Gastrocnemius medialis (tissue), 4 donors: ENCODE measurements at regions not wholly inside any gene's neighbourhood (a gene's known extent, or its start where the extent isn't known, plus 50 kb on each side); places are given as distances from the start of the nearest gene placed in this dataset.

Experiments used
- CTCF ChIP-seq, 5 experiments: fragments of 450-650 bp in 3 of 5; fragments of 200-600 bp in 2 of 5; sonication (generic) in 2 of 5; IDR thresholded peaks in 4 of 5; conservative IDR thresholded peaks in 1 of 5; 1 replicate in 4 of 5; 2 replicates in 1 of 5; pipeline ENCODE4 v1.5.1; 2016 to 2019; ENCODE audit warnings: antibody characterized with exemption in 5 of 5, mild to moderate bottlenecking in 3 of 5, moderate library complexity in 3 of 5
- POLR2A ChIP-seq, 2 donors: fragments of 450-650 bp; IDR thresholded peaks; one replicate each; pipeline ENCODE4 v1.6.1; 2017; ENCODE audit warnings: antibody characterized with exemption in 2 of 2, mild to moderate bottlenecking in 2 of 2, moderate library complexity in 2 of 2

GRCh38 chr6:11462742-11463397 is 74.7 kb upstream of the TMEM170B start:
- TF ChIP-seq CTCF (IDR thresholded peaks at IDR 0.05 in 4 of 5, conservative IDR thresholded peaks at IDR 0.05 in 1 of 5) = no peak
- no peak for TF ChIP-seq POLR2A (IDR thresholded peaks at IDR 0.05)
